ENCODE measurements at regions not wholly inside any gene's neighbourhood (a gene's known extent, or its start where the extent isn't known, plus 50 kb on each side); places are given as distances from the start of the nearest gene placed in this dataset.

GRCh38 chr5:103472265-103472664 lies 90.3 kb downstream of the NUDT12 start:
- Mint-ChIP-seq H3K9me3 (no peaks in the 10 kb centered on the region), H3K4me3 (no peak overlapping the region), H3K27me3 (no peaks in the 10 kb centered on the region), H3K36me3 (no peaks in the 10 kb centered on the region), H3K4me1 (no peaks in the 10 kb centered on the region), H3K27ac (no peak overlapping the region)
- ATAC-seq: no peak

- ATAC-seq: no peak
- Mint-ChIP-seq H3K9me3 (no peaks in the 10 kb centered on the region), H3K4me1 (no peaks in the 10 kb centered on the region), H3K4me3 (no peak overlapping the region), H3K27me3 (no peaks in the 10 kb centered on the region), H3K36me3 (no peaks in the 10 kb centered on the region), H3K27ac (no peak overlapping the region)
These were observed 93.1 kb downstream of the NUDT12 start for GRCh38 chr5:103469288-103470040.

DNA sequence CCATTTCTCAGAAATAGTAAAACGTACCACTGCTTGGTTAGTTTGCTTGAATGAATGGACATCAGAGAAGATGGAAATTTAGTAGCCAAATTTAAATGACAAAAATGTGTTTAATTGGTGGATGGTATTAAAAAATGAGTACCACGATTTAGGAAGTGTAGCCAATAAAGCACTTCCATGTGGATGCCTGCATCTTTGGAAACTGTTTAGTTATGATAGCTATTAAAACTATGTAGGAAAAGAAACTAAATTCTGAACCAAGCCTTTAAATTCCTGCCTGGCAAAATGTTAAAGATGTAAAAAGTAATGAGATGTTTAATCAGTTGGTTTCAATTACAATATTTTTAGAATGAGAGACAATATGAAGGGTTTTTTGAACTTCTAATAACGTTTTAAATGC lies 94.8 kb downstream of the NUDT12 start:
- no peak overlapping the region for H3K27ac Mint-ChIP-seq
- H3K4me3 Mint-ChIP-seq: no peak overlapping the region
- no peak for ATAC-seq
- H3K36me3 Mint-ChIP-seq: no peaks in the 10 kb centered on the region
- no peaks in the 10 kb centered on the region for H3K27me3 Mint-ChIP-seq
- no peaks in the 10 kb centered on the region for H3K9me3 Mint-ChIP-seq
- H3K4me1 Mint-ChIP-seq: no peaks in the 10 kb centered on the region

- no peaks in the 10 kb centered on the region for H3K27me3 Mint-ChIP-seq
- no peak overlapping the region for H3K27ac Mint-ChIP-seq
- no peak for ATAC-seq
- no peaks in the 10 kb centered on the region for H3K36me3 Mint-ChIP-seq
- H3K4me1 Mint-ChIP-seq: no peaks in the 10 kb centered on the region
- H3K9me3 Mint-ChIP-seq: no peaks in the 10 kb centered on the region
- no peak overlapping the region for H3K4me3 Mint-ChIP-seq
These were observed 96.1 kb downstream of the NUDT12 start for GRCh38 chr5:103466495-103466894.

GRCh38 chr5:103465891-103466290 lies 96.7 kb downstream of the NUDT12 start:
- Mint-ChIP-seq H3K27me3 (no peaks in the 10 kb centered on the region), H3K4me1 (no peaks in the 10 kb centered on the region), H3K27ac (no peak overlapping the region), H3K36me3 (no peaks in the 10 kb centered on the region), H3K4me3 (no peak overlapping the region), H3K9me3 (no peaks in the 10 kb centered on the region)
- ATAC-seq: no peak

- no peaks in the 10 kb centered on the region for H3K27me3 Mint-ChIP-seq
- H3K4me3 Mint-ChIP-seq: no peak overlapping the region
- no peak for ATAC-seq
- H3K36me3 Mint-ChIP-seq: no peaks in the 10 kb centered on the region
- no peaks in the 10 kb centered on the region for H3K9me3 Mint-ChIP-seq
- H3K27ac Mint-ChIP-seq: no peak overlapping the region
- no peaks in the 10 kb centered on the region for H3K4me1 Mint-ChIP-seq
These were observed 97.6 kb downstream of the NUDT12 start for GRCh38 chr5:103464835-103465484.

- no peaks in the 10 kb centered on the region for H3K4me1 Mint-ChIP-seq
- H3K4me3 Mint-ChIP-seq: no peak overlapping the region
- no peaks in the 10 kb centered on the region for H3K27me3 Mint-ChIP-seq
- H3K27ac Mint-ChIP-seq: no peak overlapping the region
- H3K9me3 Mint-ChIP-seq: no peaks in the 10 kb centered on the region
- H3K36me3 Mint-ChIP-seq: no peaks in the 10 kb centered on the region
- ATAC-seq: no peak
These were observed 99.3 kb downstream of the NUDT12 start for GRCh38 chr5:103463261-103463660.

GRCh38 chr5:103461243-103461642 lies 101.3 kb downstream of the NUDT12 start:
- Mint-ChIP-seq H3K9me3 (no peaks in the 10 kb centered on the region), H3K36me3 (no peaks in the 10 kb centered on the region), H3K27me3 (no peaks in the 10 kb centered on the region), H3K4me3 (no peak overlapping the region), H3K4me1 (no peaks in the 10 kb centered on the region), H3K27ac (no peak overlapping the region)
- ATAC-seq: no peak

- H3K27ac Mint-ChIP-seq: no peak overlapping the region
- H3K27me3 Mint-ChIP-seq: no peaks in the 10 kb centered on the region
These were observed 104.0 kb downstream of the NUDT12 start for GRCh38 chr5:103458497-103459040.

DNA sequence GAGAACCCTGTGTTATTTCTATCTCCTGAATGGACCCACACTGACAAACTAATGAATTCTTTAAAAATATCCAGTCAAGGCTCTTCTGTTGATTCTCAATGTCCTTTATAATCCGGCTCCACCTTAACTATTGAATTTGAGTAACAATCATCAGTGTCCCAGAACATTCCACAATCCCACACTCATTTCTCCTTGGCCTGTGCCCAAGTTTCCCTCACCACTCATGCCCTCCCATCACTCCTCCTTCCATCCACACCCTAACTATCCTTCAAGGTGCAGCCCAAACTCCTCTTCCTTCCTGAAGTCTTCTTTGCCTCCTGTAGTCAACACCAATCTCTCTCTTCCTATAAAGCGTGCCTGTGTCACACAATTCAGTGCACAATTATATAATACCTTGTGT lies 106.1 kb downstream of the NUDT12 start:
- Mint-ChIP-seq H3K4me1 (no peaks in the 10 kb centered on the region), H3K36me3 (no peaks in the 10 kb centered on the region), H3K4me3 (no peak overlapping the region), H3K27me3 (no peaks in the 10 kb centered on the region), H3K27ac (no peak overlapping the region), H3K9me3 (no peaks in the 10 kb centered on the region)
- ATAC-seq: no peak

More at GRCh38 chr5:103458497-103459040, 104.0 kb downstream of the NUDT12 start:
- H3K9me3 Mint-ChIP-seq: no peaks in the 10 kb centered on the region
- no peaks in the 10 kb centered on the region for H3K4me1 Mint-ChIP-seq
- H3K36me3 Mint-ChIP-seq: no peaks in the 10 kb centered on the region
- ATAC-seq: no peak
- H3K4me3 Mint-ChIP-seq: no peak overlapping the region

GRCh38 chr5:103455796-103456195 lies 106.8 kb downstream of the NUDT12 start:
- ATAC-seq: no peak
- H3K36me3 Mint-ChIP-seq: no peaks in the 10 kb centered on the region
- H3K4me3 Mint-ChIP-seq: no peak overlapping the region
- H3K27me3 Mint-ChIP-seq: no peaks in the 10 kb centered on the region
- no peaks in the 10 kb centered on the region for H3K4me1 Mint-ChIP-seq
- no peak overlapping the region for H3K27ac Mint-ChIP-seq
- H3K9me3 Mint-ChIP-seq: no peaks in the 10 kb centered on the region

DNA sequence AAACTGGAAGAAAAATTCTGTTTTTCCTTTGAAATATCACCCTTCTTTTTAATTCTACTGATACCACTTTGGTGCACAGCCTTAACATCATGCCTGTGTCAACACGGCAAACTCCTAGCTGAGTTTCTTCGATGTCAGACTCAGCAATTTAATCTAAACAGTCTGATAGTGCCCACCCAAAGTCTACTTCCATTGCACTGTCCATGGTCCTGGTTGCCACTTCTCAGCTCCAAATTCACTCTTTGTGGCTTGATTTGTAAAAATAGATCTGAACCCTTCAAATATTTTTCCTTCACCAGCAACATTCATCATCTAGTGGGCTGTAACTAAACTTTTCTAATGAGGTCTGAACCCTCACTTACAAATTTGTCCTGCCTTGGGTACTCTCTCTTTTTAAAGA lies 107.8 kb downstream of the NUDT12 start:
- ATAC-seq: no peak
- no peak overlapping the region for H3K4me3 Mint-ChIP-seq
- no peaks in the 10 kb centered on the region for H3K9me3 Mint-ChIP-seq
- H3K36me3 Mint-ChIP-seq: no peaks in the 10 kb centered on the region
- H3K27me3 Mint-ChIP-seq: no peaks in the 10 kb centered on the region
- H3K27ac Mint-ChIP-seq: no peak overlapping the region
- H3K4me1 Mint-ChIP-seq: no peaks in the 10 kb centered on the region

- Mint-ChIP-seq H3K4me1 (no peaks in the 10 kb centered on the region), H3K4me3 (no peak overlapping the region), H3K9me3 (no peaks in the 10 kb centered on the region), H3K36me3 (no peaks in the 10 kb centered on the region), H3K27ac (no peak overlapping the region), H3K27me3 (no peaks in the 10 kb centered on the region)
- no peak for ATAC-seq
These were observed 109.9 kb downstream of the NUDT12 start for GRCh38 chr5:103452666-103453065.

DNA sequence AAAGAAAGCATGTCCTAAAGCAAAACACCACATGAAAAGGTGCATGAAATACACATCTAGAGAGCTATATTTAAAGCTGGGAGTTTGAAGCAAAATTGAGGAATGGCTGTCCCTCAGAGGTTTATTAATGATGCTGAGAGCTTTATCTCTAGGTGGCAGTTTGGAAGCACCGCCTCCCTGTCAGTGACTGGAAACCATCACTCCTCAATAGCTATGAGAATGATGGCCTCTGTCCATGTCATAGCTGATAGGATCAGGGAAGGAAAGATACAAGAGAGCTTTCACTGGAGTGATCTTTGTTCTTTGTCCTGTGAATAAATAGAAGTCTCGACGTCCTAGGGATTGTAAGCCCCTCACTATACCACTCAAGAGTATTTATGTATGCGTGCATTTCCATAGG lies 110.5 kb downstream of the NUDT12 start:
- Mint-ChIP-seq H3K27me3 (no peaks in the 10 kb centered on the region), H3K4me1 (no peaks in the 10 kb centered on the region), H3K4me3 (no peak overlapping the region), H3K27ac (no peak overlapping the region), H3K36me3 (no peaks in the 10 kb centered on the region), H3K9me3 (no peaks in the 10 kb centered on the region)
- no peak for ATAC-seq

DNA sequence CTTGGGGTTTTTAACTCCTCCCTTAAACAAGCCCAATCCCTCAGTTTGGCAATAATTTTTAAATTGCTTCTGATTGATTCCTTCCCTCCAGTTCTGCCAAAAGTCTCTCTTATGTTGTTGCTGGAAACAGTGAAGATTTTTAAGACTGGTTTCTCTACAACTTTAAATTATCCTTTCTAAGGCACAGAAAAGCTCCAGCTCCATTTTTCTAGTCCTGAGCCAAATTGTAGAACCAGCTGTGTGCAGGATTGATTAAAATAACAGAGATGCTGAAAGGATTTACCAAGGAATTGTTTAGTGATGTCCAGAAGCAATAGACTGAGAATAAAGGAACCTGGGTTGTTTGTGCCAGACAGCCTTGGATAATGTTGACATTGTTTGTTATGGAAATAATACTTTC lies 111.3 kb downstream of the NUDT12 start:
- H3K36me3 Mint-ChIP-seq: no peaks in the 10 kb centered on the region

More for the DNA sequence above, 111.3 kb downstream of the NUDT12 start:
- ATAC-seq: no peak
- no peaks in the 10 kb centered on the region for H3K27me3 Mint-ChIP-seq
- no peak overlapping the region for H3K27ac Mint-ChIP-seq
- H3K4me3 Mint-ChIP-seq: no peak overlapping the region
- H3K9me3 Mint-ChIP-seq: no peaks in the 10 kb centered on the region
- H3K4me1 Mint-ChIP-seq: no peaks in the 10 kb centered on the region
